GM23338 (cell line): ENCODE measurements at regions not wholly inside any gene's neighbourhood (a gene's known extent, or its start where the extent isn't known, plus 50 kb on each side); places are given as distances from the start of the nearest gene placed in this dataset.

Experiments used
- ATAC-seq: fragments of 200-7000 bp; cut with Tn5 transposase; 3 replicates; pipeline ENCODE4 v1.9.1; 2020
- DNase-seq: peaks from one replicate; pipeline ENCODE4 v3.0.0-alpha.2; 2015; ENCODE audit warnings: low spot score
- H2AFZ ChIP-seq: fragments of 200-600 bp; sonication (generic); 2 replicates; pipeline ENCODE4 v1.8.0; 2016; ENCODE audit warnings: antibody characterized with exemption, mild to moderate bottlenecking, moderate library complexity
- H3F3A ChIP-seq: fragments of 200-600 bp; sonication (generic); replicated peaks from 2 replicates; pipeline ENCODE4 v1.8.0; 2017; ENCODE audit warnings: antibody characterized with exemption, mixed run types, low read depth
- H3K27ac ChIP-seq: fragments of 200-600 bp; sonication (generic); 2 replicates; pipeline ENCODE4 v1.6.1; 2016; ENCODE audit warnings: low read depth
- H3K27me3 ChIP-seq: fragments of 200-600 bp; sonication (generic); 2 replicates; pipeline ENCODE4 v1.8.0; 2016; ENCODE audit warnings: mild to moderate bottlenecking, mixed run types, moderate library complexity; ENCODE audit not compliant: insufficient read depth
- H3K36me3 ChIP-seq: fragments of 200-600 bp; sonication (generic); 2 replicates; pipeline ENCODE4 v1.8.0; 2016; ENCODE audit warnings: mild to moderate bottlenecking; ENCODE audit not compliant: insufficient read depth
- H3K4me1 ChIP-seq: fragments of 200-600 bp; sonication (generic); 2 replicates; pipeline ENCODE4 v1.8.0; 2016; ENCODE audit warnings: mild to moderate bottlenecking, moderate library complexity; ENCODE audit not compliant: insufficient read depth
- H3K4me2 ChIP-seq: fragments of 200-600 bp; sonication (generic); 2 replicates; pipeline ENCODE4 v1.7.1; 2017; ENCODE audit warnings: mixed run types
- H3K4me3 ChIP-seq: fragments of 200-600 bp; sonication (generic); 2 replicates; pipeline ENCODE4 v1.6.1; 2016; ENCODE audit warnings: mixed run types
- H3K79me2 ChIP-seq: fragments of 200-600 bp; sonication (generic); replicated peaks from 2 replicates; pipeline ENCODE4 v1.8.0; 2017; ENCODE audit warnings: mild to moderate bottlenecking; ENCODE audit not compliant: insufficient read depth
- H3K9me2 ChIP-seq: fragments of 200-600 bp; sonication (generic); 2 replicates; pipeline ENCODE4 v1.8.0; 2017; ENCODE audit not compliant: insufficient read depth
- H4K20me1 ChIP-seq: fragments of 200-600 bp; sonication (generic); replicated peaks from 2 replicates; pipeline ENCODE4 v1.8.0; 2017; ENCODE audit warnings: mild to moderate bottlenecking; ENCODE audit not compliant: insufficient read depth
- H3K27ac Mint-ChIP-seq: 2 replicates; pipeline ENCODE4 v1.8.0; 2020; ENCODE audit warnings: inconsistent platforms, mild to moderate bottlenecking, moderate library complexity, mixed read lengths
- H3K27me3 Mint-ChIP-seq: 3 replicates; pipeline ENCODE4 v1.8.0; 2022; ENCODE audit warnings: low read depth, mild to moderate bottlenecking, moderate library complexity, mixed read lengths, inconsistent platforms; ENCODE audit not compliant: insufficient read depth, poor library complexity
- H3K36me3 Mint-ChIP-seq: 3 replicates; pipeline ENCODE4 v1.8.0; 2021; ENCODE audit warnings: low read depth, mild to moderate bottlenecking, inconsistent platforms, moderate library complexity, mixed read lengths
- H3K4me1 Mint-ChIP-seq: 3 replicates; pipeline ENCODE4 v1.8.0; 2020; ENCODE audit warnings: mild to moderate bottlenecking, inconsistent platforms, mixed read lengths
- H3K4me3 Mint-ChIP-seq: 3 replicates; pipeline ENCODE4 v1.8.0; 2021; ENCODE audit warnings: moderate library complexity, mild to moderate bottlenecking, inconsistent platforms, mixed read lengths
- H3K9me3 Mint-ChIP-seq: 3 replicates; pipeline ENCODE4 v1.8.0; 2020; ENCODE audit warnings: moderate library complexity, mild to moderate bottlenecking, inconsistent platforms, mixed read lengths
- CTCF ChIP-seq, 2 experiments: fragments of 200-600 bp in 1 of 2; sonication (generic) in 1 of 2; conservative IDR thresholded peaks; 2 replicates each; pipeline versions ENCODE4 v1.5.1 to v1.6.1; 2016 to 2017; ENCODE audit warnings: antibody characterized with exemption in 2 of 2, low read depth in 2 of 2, mild to moderate bottlenecking in 2 of 2, moderate library complexity in 1 of 2
- EZH2 ChIP-seq: fragments of 200-600 bp; sonication (generic); IDR thresholded peaks from one replicate; pipeline ENCODE4 v1.8.0; 2017; ENCODE audit warnings: antibody characterized with exemption, mild to moderate bottlenecking, low read depth; ENCODE audit not compliant: unreplicated experiment
- EZH2phosphoT487 ChIP-seq: fragments of 200-600 bp; sonication (generic); IDR thresholded peaks from one replicate; pipeline ENCODE4 v1.8.1; 2018; ENCODE audit warnings: antibody characterized with exemption; ENCODE audit not compliant: unreplicated experiment
- JUNB ChIP-seq: IDR thresholded peaks from one replicate; pipeline ENCODE4 v1.6.1; 2016; ENCODE audit warnings: antibody characterized with exemption; ENCODE audit not compliant: unreplicated experiment
- NANOG ChIP-seq: IDR thresholded peaks from 2 replicates; pipeline ENCODE4 v1.6.1; 2016; ENCODE audit warnings: antibody characterized with exemption, borderline replicate concordance
- REST ChIP-seq: IDR thresholded peaks from one replicate; pipeline ENCODE4 v1.6.1; 2018; ENCODE audit warnings: antibody characterized with exemption; ENCODE audit not compliant: unreplicated experiment
- STAT1 ChIP-seq: IDR thresholded peaks from one replicate; pipeline ENCODE4 v1.6.1; 2016; ENCODE audit warnings: antibody characterized with exemption; ENCODE audit not compliant: unreplicated experiment
- ZNF114 ChIP-seq: fragments of 250-450 bp; sonication (Bioruptor Pico); IDR thresholded peaks from 2 replicates; pipeline ENCODE4 v1.5.0; 2020; ENCODE audit warnings: mild to moderate bottlenecking, moderate library complexity
- ZNF331 ChIP-seq: fragments of 250-450 bp; sonication (Bioruptor Pico); IDR thresholded peaks from 2 replicates; pipeline ENCODE4 v1.5.0; 2020; ENCODE audit warnings: low read depth, mild to moderate bottlenecking, moderate library complexity
- ZNF462 ChIP-seq: fragments of 250-450 bp; sonication (Bioruptor Pico); IDR thresholded peaks from 2 replicates; pipeline ENCODE4 v1.5.0; 2020; ENCODE audit warnings: mild to moderate bottlenecking, moderate library complexity

GRCh38 chr5:7043797-7044196, 330.6 kb downstream of the TENT4A start:
- H3K36me3 ChIP-seq: no peaks in the 10 kb centered on the region
- H3K27me3 ChIP-seq: no peaks in the 10 kb centered on the region
- Mint-ChIP-seq H3K36me3 (no peaks in the 10 kb centered on the region), H3K4me3 (no peak overlapping the region), H3K9me3 (no peaks in the 10 kb centered on the region), H3K4me1 (peaks cover 2% of the 10 kb centered on the region; the same call in 2 of the 3 replicates), H3K27me3 (no peaks in the 10 kb centered on the region), H3K27ac (no peak overlapping the region)
- no peak for TF ChIP-seq ZNF331 (CRISPR knock-in tag)
- H3F3A ChIP-seq: no peaks in the 10 kb centered on the region
- H3K4me1 ChIP-seq: no peaks in the 10 kb centered on the region
- no peak for ATAC-seq
- H3K4me3 ChIP-seq: no peak overlapping the region
- no peak overlapping the region for H2AFZ ChIP-seq
- no peaks in the 10 kb centered on the region for H4K20me1 ChIP-seq
- H3K4me2 ChIP-seq: no peak overlapping the region
- H3K79me2 ChIP-seq: no peaks in the 10 kb centered on the region
- H3K9me2 ChIP-seq: no peaks in the 10 kb centered on the region; the same call in 1 of the 2 replicates
- no peak for DNase-seq
- H3K27ac ChIP-seq: no peak overlapping the region

- no peak overlapping the region for H3K4me3 Mint-ChIP-seq
- no peaks in the 10 kb centered on the region for H3K9me3 Mint-ChIP-seq
- H3K27me3 ChIP-seq: no peaks in the 10 kb centered on the region
- H3K27me3 Mint-ChIP-seq: no peaks in the 10 kb centered on the region
- ATAC-seq: no peak
- no peaks in the 10 kb centered on the region for H4K20me1 ChIP-seq
- no peak overlapping the region for H3K27ac Mint-ChIP-seq
- no peaks in the 10 kb centered on the region for H3K9me2 ChIP-seq
- H3K4me1 ChIP-seq: no peaks in the 10 kb centered on the region
- no peaks in the 10 kb centered on the region for H3F3A ChIP-seq
- no peak overlapping the region for H3K4me3 ChIP-seq
- H3K36me3 ChIP-seq: no peaks in the 10 kb centered on the region
- H3K27ac ChIP-seq: no peak overlapping the region
- peaks cover 2% of the 10 kb centered on the region; the same call in 2 of the 3 replicates for H3K4me1 Mint-ChIP-seq
- H3K4me2 ChIP-seq: no peak overlapping the region
- H2AFZ ChIP-seq: no peak overlapping the region
- H3K79me2 ChIP-seq: no peaks in the 10 kb centered on the region
- H3K36me3 Mint-ChIP-seq: no peaks in the 10 kb centered on the region
- no peak for DNase-seq
- TF ChIP-seq ZNF114 (CRISPR knock-in tag): no peak
- no peak for TF ChIP-seq ZNF462 (CRISPR knock-in tag)
- TF ChIP-seq CTCF (conservative IDR thresholded peaks at IDR 0.05; ENCODE audit: low read depth in 2 of 2): no peak
- TF ChIP-seq ZNF331 (CRISPR knock-in tag): no peak
- TF ChIP-seq EZH2phosphoT487: no peak
- TF ChIP-seq NANOG: no peak
- no peak for TF ChIP-seq REST
- no peak for TF ChIP-seq JUNB
- TF ChIP-seq EZH2: no peak
- no peak for TF ChIP-seq STAT1
Measured at GRCh38 chr5:7047511-7048261, 334.5 kb downstream of the TENT4A start.
